H9 (cell line): ENCODE measurements at regions not wholly inside any gene's neighbourhood (a gene's known extent, or its start where the extent isn't known, plus 50 kb on each side); places are given as distances from the start of the nearest gene placed in this dataset.

ENCODE experiments used
- DNase-seq: peaks from one replicate; pipeline ENCODE4 v3.0.0-alpha.2; 2017
- H2AFZ ChIP-seq: one replicate; pipeline ENCODE4 v1.6.1; 2013; ENCODE audit warnings: mild to moderate bottlenecking, low read length, control low read depth, moderate library complexity
- H2AK5ac ChIP-seq: 2 replicates; pipeline ENCODE4 v1.6.1; 2013; ENCODE audit warnings: low read length, control low read depth, mixed read lengths; ENCODE audit not compliant: insufficient read length
- H2BK120ac ChIP-seq: one replicate; pipeline ENCODE4 v1.6.1; 2013; ENCODE audit warnings: low read depth, mild to moderate bottlenecking, low read length, control low read depth, inconsistent platforms; ENCODE audit not compliant: poor library complexity, severe bottlenecking
- H2BK12ac ChIP-seq: 2 replicates; pipeline ENCODE4 v1.6.1; 2013; ENCODE audit warnings: low read length, control low read depth, mixed read lengths, low read depth; ENCODE audit not compliant: insufficient read length
- H2BK15ac ChIP-seq: 2 replicates; pipeline ENCODE4 v1.6.1; 2013; ENCODE audit warnings: low read depth, low read length, control low read depth
- H2BK20ac ChIP-seq: one replicate; pipeline ENCODE4 v1.6.1; 2013; ENCODE audit warnings: low read depth, mild to moderate bottlenecking, low read length, control low read depth, inconsistent platforms; ENCODE audit not compliant: poor library complexity, severe bottlenecking
- H2BK5ac ChIP-seq: 2 replicates; pipeline ENCODE4 v1.6.1; 2013; ENCODE audit warnings: low read length, control low read depth, mixed read lengths; ENCODE audit not compliant: insufficient read length
- H3K14ac ChIP-seq: 2 replicates; pipeline ENCODE4 v1.6.1; 2013; ENCODE audit warnings: low read length, control low read depth; ENCODE audit not compliant: insufficient read depth
- H3K18ac ChIP-seq: 2 replicates; pipeline ENCODE4 v1.6.1; 2013; ENCODE audit warnings: low read depth, mild to moderate bottlenecking, mixed read lengths, low read length, control low read depth; ENCODE audit not compliant: insufficient read length
- H3K23ac ChIP-seq: 2 replicates; pipeline ENCODE4 v1.6.1; 2013; ENCODE audit warnings: low read length, control low read depth, mixed read lengths, low read depth; ENCODE audit not compliant: insufficient read length
- H3K23me2 ChIP-seq: 2 replicates; pipeline ENCODE4 v1.6.1; 2013; ENCODE audit warnings: low read depth, mild to moderate bottlenecking, mixed read lengths, low read length, control low read depth; ENCODE audit not compliant: insufficient read length, poor library complexity, severe bottlenecking
- H3K27ac ChIP-seq: 2 replicates; pipeline ENCODE4 v1.5.1; 2013; ENCODE audit warnings: low read length, control low read depth, mixed read lengths, low read depth; ENCODE audit not compliant: insufficient read length
- H3K27me3 ChIP-seq: 2 replicates; pipeline ENCODE4 v1.6.1; 2013; ENCODE audit warnings: low read length, control low read depth, inconsistent platforms; ENCODE audit not compliant: insufficient read depth
- H3K4ac ChIP-seq: 2 replicates; pipeline ENCODE4 v1.6.1; 2013; ENCODE audit warnings: low read depth, mild to moderate bottlenecking, control low read depth, inconsistent platforms, low read length, moderate library complexity
- H3K4me1 ChIP-seq: 2 replicates; pipeline ENCODE4 v1.6.1; 2013; ENCODE audit warnings: low read length, control low read depth, inconsistent platforms; ENCODE audit not compliant: insufficient read depth
- H3K4me2 ChIP-seq: 2 replicates; pipeline ENCODE4 v1.6.1; 2013; ENCODE audit warnings: low read length, control low read depth, mixed read lengths; ENCODE audit not compliant: insufficient read length, insufficient read depth
- H3K56ac ChIP-seq: 2 replicates; pipeline ENCODE4 v1.6.1; 2013; ENCODE audit warnings: low read depth, mild to moderate bottlenecking, mixed read lengths, low read length, control low read depth; ENCODE audit not compliant: insufficient read length
- H3K79me1 ChIP-seq: 2 replicates; pipeline ENCODE4 v1.6.1; 2013; ENCODE audit warnings: low read depth, mild to moderate bottlenecking, moderate library complexity, low read length, control low read depth, inconsistent platforms; ENCODE audit not compliant: insufficient read depth, poor library complexity, severe bottlenecking
- H3K79me2 ChIP-seq: 2 replicates; pipeline ENCODE4 v1.6.1; 2013; ENCODE audit warnings: low read length, control low read depth, inconsistent platforms; ENCODE audit not compliant: insufficient read depth
- H3K9ac ChIP-seq: 2 replicates; pipeline ENCODE4 v1.6.1; 2013; ENCODE audit warnings: low read length, control low read depth, mixed read lengths; ENCODE audit not compliant: insufficient read length; ENCODE audit errors: extremely low read depth
- H3K9me3 ChIP-seq: one replicate; pipeline ENCODE4 v1.6.1; 2013; ENCODE audit warnings: low read depth, low read length, inconsistent platforms; ENCODE audit not compliant: control insufficient read depth
- H3T11ph ChIP-seq: one replicate; pipeline ENCODE4 v1.6.1; 2013; ENCODE audit warnings: mild to moderate bottlenecking, low read length, control low read depth, inconsistent platforms
- H4K20me1 ChIP-seq: one replicate; pipeline ENCODE4 v1.6.1; 2013; ENCODE audit not compliant: control insufficient read depth, insufficient read length, insufficient read depth
- H4K5ac ChIP-seq: 2 replicates; pipeline ENCODE4 v1.6.1; 2013; ENCODE audit warnings: low read depth, mild to moderate bottlenecking, mixed read lengths, low read length, control low read depth; ENCODE audit not compliant: insufficient read length
- H4K8ac ChIP-seq: replicated peaks from 2 replicates; pipeline ENCODE4 v1.6.1; 2013; ENCODE audit warnings: low read length, control low read depth, mixed read lengths, low read depth; ENCODE audit not compliant: insufficient read length
- H4K91ac ChIP-seq: 2 replicates; pipeline ENCODE4 v1.6.1; 2013; ENCODE audit warnings: low read depth, mild to moderate bottlenecking, moderate library complexity, mixed read lengths, low read length, control low read depth; ENCODE audit not compliant: insufficient read length
- H3K27ac Mint-ChIP-seq, 3 experiments: 2 replicates in 2 of 3; 3 replicates in 1 of 3; pipeline ENCODE4 v1.8.0; 2020 to 2021; ENCODE audit warnings: mixed read lengths in 3 of 3, mild to moderate bottlenecking in 1 of 3, moderate library complexity in 1 of 3
- H3K27me3 Mint-ChIP-seq: 2 replicates; pipeline ENCODE4 v1.8.0; 2021; ENCODE audit warnings: low read depth, mild to moderate bottlenecking, moderate library complexity, mixed read lengths
- H3K36me3 Mint-ChIP-seq, 3 experiments: 2 replicates in 2 of 3; 3 replicates in 1 of 3; pipeline ENCODE4 v1.8.0; 2020 to 2021; ENCODE audit warnings: low read depth in 3 of 3, mixed read lengths in 3 of 3; ENCODE audit not compliant: insufficient read depth in 1 of 3
- H3K4me1 Mint-ChIP-seq, 2 experiments: 2 replicates each; pipeline ENCODE4 v1.8.0; 2020; ENCODE audit warnings: mixed read lengths in 2 of 2
- H3K4me3 Mint-ChIP-seq, 2 experiments: 2 replicates in 1 of 2; 3 replicates in 1 of 2; pipeline ENCODE4 v1.8.0; 2020 to 2021; ENCODE audit warnings: mild to moderate bottlenecking in 2 of 2, mixed read lengths in 2 of 2, moderate library complexity in 1 of 2
- H3K9me3 Mint-ChIP-seq, 2 experiments: 2 replicates in 1 of 2; 3 replicates in 1 of 2; pipeline ENCODE4 v1.8.0; 2020; ENCODE audit warnings: mild to moderate bottlenecking in 2 of 2, mixed read lengths in 2 of 2, moderate library complexity in 1 of 2
- WGBS: extraction: QIAGEN DNeasy Blood & Tissue Kit; methylation state at CpG from one replicate; pipeline ENCODE4 v1.1.7; 2013; ENCODE audit warnings: missing lambda C conversion rate, low lambda C conversion rate, mixed read lengths; ENCODE audit not compliant: insufficient read length; ENCODE audit errors: extremely low coverage; 5-methylcytosine and 5-hydroxymethylcytosine counted together
- TF ChIP-seq, protein P1 (sequence below): fragments of 200-600 bp; sonication (generic); conservative IDR thresholded peaks from 3 replicates; pipeline ENCODE4 v1.8.0; 2021; ENCODE audit warnings: antibody characterized with exemption, mild to moderate bottlenecking

DNA sequence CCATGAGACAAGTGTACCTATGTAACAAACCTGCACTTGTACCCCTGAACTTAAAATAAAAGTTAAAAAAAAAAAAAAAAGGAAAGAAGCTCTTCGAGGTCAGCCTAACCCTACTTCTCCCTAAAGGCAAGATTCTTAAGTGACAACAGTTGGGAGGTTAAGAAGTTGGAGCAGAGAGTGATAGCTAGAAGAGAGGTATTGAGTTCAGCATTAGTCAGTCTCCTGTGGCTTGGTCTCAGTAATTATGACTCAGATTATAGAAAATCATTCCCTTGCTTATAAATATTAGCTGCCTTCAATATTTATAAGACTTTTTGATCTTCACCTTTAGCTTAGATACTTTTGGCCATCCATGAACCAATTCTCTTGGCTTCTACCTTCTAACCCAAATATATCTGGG lies 926.8 kb upstream of the SLC39A10 start:
- H2BK5ac ChIP-seq: no peak overlapping the region
- H3K4me1 ChIP-seq: no peaks in the 10 kb centered on the region
- no peak overlapping the region for H3K18ac ChIP-seq
- no peak overlapping the region for H4K5ac ChIP-seq
- no peak overlapping the region for H3K27ac ChIP-seq
- H4K8ac ChIP-seq: no peak overlapping the region
- TF ChIP-seq, protein P1, sequence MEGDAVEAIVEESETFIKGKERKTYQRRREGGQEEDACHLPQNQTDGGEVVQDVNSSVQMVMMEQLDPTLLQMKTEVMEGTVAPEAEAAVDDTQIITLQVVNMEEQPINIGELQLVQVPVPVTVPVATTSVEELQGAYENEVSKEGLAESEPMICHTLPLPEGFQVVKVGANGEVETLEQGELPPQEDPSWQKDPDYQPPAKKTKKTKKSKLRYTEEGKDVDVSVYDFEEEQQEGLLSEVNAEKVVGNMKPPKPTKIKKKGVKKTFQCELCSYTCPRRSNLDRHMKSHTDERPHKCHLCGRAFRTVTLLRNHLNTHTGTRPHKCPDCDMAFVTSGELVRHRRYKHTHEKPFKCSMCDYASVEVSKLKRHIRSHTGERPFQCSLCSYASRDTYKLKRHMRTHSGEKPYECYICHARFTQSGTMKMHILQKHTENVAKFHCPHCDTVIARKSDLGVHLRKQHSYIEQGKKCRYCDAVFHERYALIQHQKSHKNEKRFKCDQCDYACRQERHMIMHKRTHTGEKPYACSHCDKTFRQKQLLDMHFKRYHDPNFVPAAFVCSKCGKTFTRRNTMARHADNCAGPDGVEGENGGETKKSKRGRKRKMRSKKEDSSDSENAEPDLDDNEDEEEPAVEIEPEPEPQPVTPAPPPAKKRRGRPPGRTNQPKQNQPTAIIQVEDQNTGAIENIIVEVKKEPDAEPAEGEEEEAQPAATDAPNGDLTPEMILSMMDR: no peak
- no peak overlapping the region for H3K4me2 ChIP-seq
- no peak overlapping the region for H2AK5ac ChIP-seq
- H4K20me1 ChIP-seq: no peaks in the 10 kb centered on the region
- no CpG with 5 or more reads among the region's 1 CpG for WGBS
- H3T11ph ChIP-seq: no peak overlapping the region
- no peaks in the 10 kb centered on the region for H3K23me2 ChIP-seq
- Mint-ChIP-seq H3K9me3 (peaks cover 0 to under 1% of the 10 kb centered on the region in 2 experiments; a peak in 3 of 5 replicates), H3K4me3 (no peak overlapping the region), H3K4me1 (no peaks in the 10 kb centered on the region), H3K27me3 (peaks cover 1% of the 10 kb centered on the region; the same call in 1 of the 2 replicates), H3K36me3 (no peaks in the 10 kb centered on the region), H3K27ac (no peak overlapping the region)
- no peaks in the 10 kb centered on the region for H3K79me2 ChIP-seq
- no peaks in the 10 kb centered on the region for H3K9me3 ChIP-seq
- H2BK15ac ChIP-seq: no peak overlapping the region
- no peak overlapping the region for H2BK20ac ChIP-seq
- no peak overlapping the region for H3K14ac ChIP-seq
- no peak overlapping the region for H2BK12ac ChIP-seq
- no peaks in the 10 kb centered on the region for H3K27me3 ChIP-seq
- no peaks in the 10 kb centered on the region for H3K79me1 ChIP-seq
- H4K91ac ChIP-seq: no peak overlapping the region
- no peak overlapping the region for H3K9ac ChIP-seq
- H2AFZ ChIP-seq: no peak overlapping the region
- no peak overlapping the region for H3K4ac ChIP-seq
- H2BK120ac ChIP-seq: no peak overlapping the region
- H3K56ac ChIP-seq: no peak overlapping the region
- H3K23ac ChIP-seq: no peak overlapping the region
- no peak for DNase-seq
